ENCODE measurements at regions not wholly inside any gene's neighbourhood (a gene's known extent, or its start where the extent isn't known, plus 50 kb on each side); places are given as distances from the start of the nearest gene placed in this dataset.

- no peak for DNase-seq (ENCODE audit: low spot score)
- Mint-ChIP-seq H3K36me3 (ENCODE audit: low read depth, unreplicated experiment) (no peaks in the 10 kb centered on the region), H3K9me3 (ENCODE audit: unreplicated experiment) (no peaks in the 10 kb centered on the region), H3K4me1 (ENCODE audit: unreplicated experiment) (no peaks in the 10 kb centered on the region), H3K4me3 (ENCODE audit: unreplicated experiment) (no peak overlapping the region), H3K27ac (ENCODE audit: unreplicated experiment) (no peak overlapping the region), H3K27me3 (ENCODE audit: unreplicated experiment) (no peaks in the 10 kb centered on the region)
- TF ChIP-seq, protein P1, sequence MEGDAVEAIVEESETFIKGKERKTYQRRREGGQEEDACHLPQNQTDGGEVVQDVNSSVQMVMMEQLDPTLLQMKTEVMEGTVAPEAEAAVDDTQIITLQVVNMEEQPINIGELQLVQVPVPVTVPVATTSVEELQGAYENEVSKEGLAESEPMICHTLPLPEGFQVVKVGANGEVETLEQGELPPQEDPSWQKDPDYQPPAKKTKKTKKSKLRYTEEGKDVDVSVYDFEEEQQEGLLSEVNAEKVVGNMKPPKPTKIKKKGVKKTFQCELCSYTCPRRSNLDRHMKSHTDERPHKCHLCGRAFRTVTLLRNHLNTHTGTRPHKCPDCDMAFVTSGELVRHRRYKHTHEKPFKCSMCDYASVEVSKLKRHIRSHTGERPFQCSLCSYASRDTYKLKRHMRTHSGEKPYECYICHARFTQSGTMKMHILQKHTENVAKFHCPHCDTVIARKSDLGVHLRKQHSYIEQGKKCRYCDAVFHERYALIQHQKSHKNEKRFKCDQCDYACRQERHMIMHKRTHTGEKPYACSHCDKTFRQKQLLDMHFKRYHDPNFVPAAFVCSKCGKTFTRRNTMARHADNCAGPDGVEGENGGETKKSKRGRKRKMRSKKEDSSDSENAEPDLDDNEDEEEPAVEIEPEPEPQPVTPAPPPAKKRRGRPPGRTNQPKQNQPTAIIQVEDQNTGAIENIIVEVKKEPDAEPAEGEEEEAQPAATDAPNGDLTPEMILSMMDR (IDR thresholded peaks at IDR 0.05; ENCODE audit: unreplicated experiment): no peak
Observed at GRCh38 chr2:59077981-59078531, 836.9 kb upstream of the FANCL start.

GRCh38 chr2:59077026-59077725, 836.1 kb upstream of the FANCL start:
- Mint-ChIP-seq H3K36me3 (ENCODE audit: low read depth, unreplicated experiment) (no peaks in the 10 kb centered on the region), H3K27me3 (ENCODE audit: unreplicated experiment) (peaks cover 1% of the 10 kb centered on the region), H3K4me1 (ENCODE audit: unreplicated experiment) (no peaks in the 10 kb centered on the region), H3K27ac (ENCODE audit: unreplicated experiment) (no peak overlapping the region), H3K4me3 (ENCODE audit: unreplicated experiment) (no peak overlapping the region), H3K9me3 (ENCODE audit: unreplicated experiment) (peaks cover 2% of the 10 kb centered on the region)
- DNase-seq (ENCODE audit: low spot score): no peak
- TF ChIP-seq, protein P1 (IDR thresholded peaks at IDR 0.05; ENCODE audit: unreplicated experiment): no peak

- Mint-ChIP-seq H3K27ac (ENCODE audit: unreplicated experiment) (no peak overlapping the region), H3K27me3 (ENCODE audit: unreplicated experiment) (peaks cover 1% of the 10 kb centered on the region), H3K9me3 (ENCODE audit: unreplicated experiment) (peaks cover 4% of the 10 kb centered on the region), H3K4me3 (ENCODE audit: unreplicated experiment) (no peak overlapping the region), H3K4me1 (ENCODE audit: unreplicated experiment) (no peaks in the 10 kb centered on the region), H3K36me3 (ENCODE audit: low read depth, unreplicated experiment) (no peaks in the 10 kb centered on the region)
- TF ChIP-seq, protein P1 (IDR thresholded peaks at IDR 0.05; ENCODE audit: unreplicated experiment): no peak
- DNase-seq (ENCODE audit: low spot score): no peak
Observed at GRCh38 chr2:59076079-59076619, 835.0 kb upstream of the FANCL start.

DNA sequence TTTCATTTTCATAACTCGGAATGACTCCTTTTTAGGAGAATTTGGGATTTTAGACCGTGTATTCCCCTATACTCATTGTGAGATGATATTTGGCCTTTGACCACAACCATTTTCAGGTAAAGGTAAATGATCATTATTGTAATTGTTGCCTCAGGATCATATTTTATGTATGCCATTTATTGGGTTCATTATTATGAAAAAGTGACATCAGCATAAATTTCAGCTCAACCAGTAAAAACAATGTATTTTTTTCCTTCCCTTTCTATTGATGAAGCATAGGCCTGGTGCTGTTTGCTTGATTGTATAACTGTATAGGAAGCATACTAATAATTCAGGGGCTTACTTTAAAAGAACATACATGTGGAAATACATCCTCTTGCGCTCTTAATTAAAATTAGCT, 832.9 kb upstream of the FANCL start:
- no peak overlapping the region for H3K4me3 Mint-ChIP-seq (ENCODE audit: unreplicated experiment)
- no peak overlapping the region for H3K27ac Mint-ChIP-seq (ENCODE audit: unreplicated experiment)
- TF ChIP-seq, protein P1 (IDR thresholded peaks at IDR 0.05; ENCODE audit: unreplicated experiment): no peak
- H3K36me3 Mint-ChIP-seq (ENCODE audit: low read depth, unreplicated experiment): no peaks in the 10 kb centered on the region
- no peaks in the 10 kb centered on the region for H3K4me1 Mint-ChIP-seq (ENCODE audit: unreplicated experiment)
- H3K9me3 Mint-ChIP-seq (ENCODE audit: unreplicated experiment): peaks cover 4% of the 10 kb centered on the region
- DNase-seq (ENCODE audit: low spot score): no peak
- peaks cover 1% of the 10 kb centered on the region for H3K27me3 Mint-ChIP-seq (ENCODE audit: unreplicated experiment)

- Mint-ChIP-seq H3K27ac (ENCODE audit: unreplicated experiment) (no peak overlapping the region), H3K4me3 (ENCODE audit: unreplicated experiment) (no peak overlapping the region), H3K27me3 (ENCODE audit: unreplicated experiment) (peaks cover 1% of the 10 kb centered on the region), H3K9me3 (ENCODE audit: unreplicated experiment) (peaks cover 4% of the 10 kb centered on the region), H3K36me3 (ENCODE audit: low read depth, unreplicated experiment) (no peaks in the 10 kb centered on the region), H3K4me1 (ENCODE audit: unreplicated experiment) (no peaks in the 10 kb centered on the region)
- no peak for DNase-seq (ENCODE audit: low spot score)
- TF ChIP-seq, protein P1 (IDR thresholded peaks at IDR 0.05; ENCODE audit: unreplicated experiment): no peak
Observed at GRCh38 chr2:59073286-59073685, 832.2 kb upstream of the FANCL start.
